ENCODE measurements at regions not wholly inside any gene's neighbourhood (a gene's known extent, or its start where the extent isn't known, plus 50 kb on each side); places are given as distances from the start of the nearest gene placed in this dataset.

DNA sequence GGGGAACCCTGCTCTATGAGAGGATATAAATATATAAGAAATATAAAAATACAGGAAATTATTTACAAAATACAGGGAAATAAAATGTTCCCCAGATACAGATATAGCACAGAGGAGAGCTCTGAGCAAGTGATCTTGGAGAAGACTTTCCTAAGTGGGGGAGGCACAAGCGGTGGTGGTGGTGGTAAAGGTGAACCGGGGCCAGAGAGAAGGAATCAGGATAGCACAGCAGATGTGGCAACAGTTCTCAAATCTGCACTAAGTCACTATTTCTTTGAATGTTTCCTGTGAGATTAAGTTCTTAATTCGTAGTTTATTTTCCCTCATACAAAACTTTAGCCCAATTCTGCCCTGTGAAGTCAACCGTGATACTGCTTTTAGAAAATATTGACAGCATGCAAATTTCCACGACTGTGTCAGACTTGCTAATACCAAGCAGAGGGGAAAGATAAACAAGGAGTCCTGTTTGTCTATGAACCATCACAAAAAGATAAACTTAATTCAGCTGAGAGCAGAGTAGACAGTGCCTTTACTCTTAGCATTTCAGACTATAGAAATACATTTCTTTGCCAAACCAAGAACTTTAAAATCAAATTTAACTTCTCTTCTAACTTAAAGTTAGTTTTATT is 237.5 kb upstream of the POGK start:
- H3K4me3 ChIP-seq (ENCODE audit: extremely low read depth in 1 of 4, insufficient read depth in 2 of 4, low read depth in 3 of 4, low read length in 4 of 4) = no peak overlapping the region
- no peak overlapping the region for H2AK5ac ChIP-seq (ENCODE audit: low read depth, low read length)
- H2BK20ac ChIP-seq (ENCODE audit: low read length) = no peak overlapping the region
- no peak overlapping the region for H3K4ac ChIP-seq (replicated peaks; ENCODE audit: insufficient read length, low read depth, low read length)
- no peak overlapping the region for H2BK15ac ChIP-seq (ENCODE audit: low read length)
- H3K14ac ChIP-seq (ENCODE audit: insufficient read length) = no peak overlapping the region
- no peak overlapping the region for H4K5ac ChIP-seq (ENCODE audit: insufficient read length, low read depth, low read length)
- no peak overlapping the region for H3K18ac ChIP-seq (ENCODE audit: extremely low read depth, low read length)
- no peak overlapping the region for H3K4me2 ChIP-seq (ENCODE audit: insufficient read depth in 1 of 2, low read depth in 2 of 2, low read length in 2 of 2)
- no peaks in the 10 kb centered on the region for H3K27me3 ChIP-seq (replicated peaks in 1 of 4; ENCODE audit: control insufficient read depth in 3 of 4, extremely low read depth in 1 of 4, insufficient read depth in 3 of 4, low read length in 3 of 4)
- no peak overlapping the region for H3K56ac ChIP-seq (replicated peaks; ENCODE audit: insufficient read length, low read depth, low read length)
- H3K4me1 ChIP-seq (replicated peaks in 1 of 4; ENCODE audit: control insufficient read depth in 3 of 4, insufficient read depth in 4 of 4, low read length in 3 of 4) = no peaks in the 10 kb centered on the region
- no peak overlapping the region for H2BK120ac ChIP-seq (replicated peaks; ENCODE audit: low read depth, low read length)
- H2BK5ac ChIP-seq (ENCODE audit: low read depth, low read length) = no peak overlapping the region
- H4K20me1 ChIP-seq (replicated peaks in 1 of 2; ENCODE audit: control insufficient read depth in 1 of 2, insufficient read depth in 2 of 2, low read length in 2 of 2) = no peaks in the 10 kb centered on the region
- H2AFZ ChIP-seq (ENCODE audit: low read length) = no peak overlapping the region
- H3K9me3 ChIP-seq (ENCODE audit: insufficient read depth in 2 of 2, low read depth in 1 of 2, low read length in 1 of 2) = no peaks in the 10 kb centered on the region
- H3K23ac ChIP-seq (ENCODE audit: insufficient read length) = no peak overlapping the region
- H3K36me3 ChIP-seq (ENCODE audit: control insufficient read depth in 2 of 4, insufficient read depth in 4 of 4, low read length in 3 of 4) = no peaks in the 10 kb centered on the region
- no peak for DNase-seq (ENCODE audit: low read depth in 1 of 2, low spot score in 2 of 2)
- no peaks in the 10 kb centered on the region for H3K79me1 ChIP-seq (ENCODE audit: low read depth, low read length)
- H3K79me2 ChIP-seq (ENCODE audit: control insufficient read depth in 1 of 2, insufficient read depth in 2 of 2, low read length in 2 of 2) = no peaks in the 10 kb centered on the region
- no peak overlapping the region for H3K27ac ChIP-seq (ENCODE audit: low read depth, low read length)
- no peaks in the 10 kb centered on the region for H3K23me2 ChIP-seq (ENCODE audit: low read depth, low read length)
- POLR2A ChIA-PET (ENCODE audit: partially characterized antibody) = no interaction called here
- CTCF ChIA-PET (ENCODE audit: partially characterized antibody) = interaction anchor here (0.6 kb wide), 1 partner anchor 783 kb away, joined by 4 read pairs; no protein-coding TSS in a partner anchor
- no peak overlapping the region for H3K9ac ChIP-seq (replicated peaks in 1 of 4; ENCODE audit: extremely low read depth in 1 of 4, low read depth in 3 of 4, low read length in 3 of 4)
- H2BK12ac ChIP-seq (ENCODE audit: low read depth, low read length) = no peak overlapping the region
- FAIRE-seq = no peak
- H4K91ac ChIP-seq (replicated peaks; ENCODE audit: insufficient read length, low read length) = no peak overlapping the region
- WGBS, 2 experiments (ENCODE audit: extremely low coverage in 1 of 2, insufficient coverage in 1 of 2, insufficient read length in 1 of 2, insufficient replicate concordance in 2 of 2, low coverage in 1 of 2, low lambda C conversion rate in 2 of 2, missing lambda C conversion rate in 1 of 2) = 94% methylated on average over 5 of the region's 5 CpGs; no CpG with 5 or more reads in 1 of the 2 experiments
- no peak overlapping the region for H4K8ac ChIP-seq (ENCODE audit: extremely low read depth, insufficient read depth, low read length)
- no peak for TF ChIP-seq EZH2 (IDR thresholded peaks at IDR 0.05; ENCODE audit: low read depth, low read length, severe bottlenecking)
- no peak for TF ChIP-seq JUND (IDR thresholded peaks at IDR 0.05; ENCODE audit: low read length)
- TF ChIP-seq, protein P1, sequence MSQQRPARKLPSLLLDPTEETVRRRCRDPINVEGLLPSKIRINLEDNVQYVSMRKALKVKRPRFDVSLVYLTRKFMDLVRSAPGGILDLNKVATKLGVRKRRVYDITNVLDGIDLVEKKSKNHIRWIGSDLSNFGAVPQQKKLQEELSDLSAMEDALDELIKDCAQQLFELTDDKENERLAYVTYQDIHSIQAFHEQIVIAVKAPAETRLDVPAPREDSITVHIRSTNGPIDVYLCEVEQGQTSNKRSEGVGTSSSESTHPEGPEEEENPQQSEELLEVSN (IDR thresholded peaks at IDR 0.05) = no peak
- TF ChIP-seq SP4 (IDR thresholded peaks at IDR 0.05; ENCODE audit: low read length) = no peak
- TF ChIP-seq TCF12 (IDR thresholded peaks at IDR 0.05; ENCODE audit: low read depth, low read length) = no peak
- TF ChIP-seq FOSL1 (IDR thresholded peaks at IDR 0.05; ENCODE audit: insufficient read depth, low read depth, low read length) = no peak
- TF ChIP-seq SUZ12 (IDR thresholded peaks at IDR 0.05; ENCODE audit: low read length) = no peak
- no peak for TF ChIP-seq SAP30 (IDR thresholded peaks at IDR 0.05; ENCODE audit: insufficient read depth, insufficient replicate concordance, low read length)
- no peak for TF ChIP-seq CBX5 (IDR thresholded peaks at IDR 0.05; ENCODE audit: low read depth, low read length)
- TF ChIP-seq, protein P2, sequence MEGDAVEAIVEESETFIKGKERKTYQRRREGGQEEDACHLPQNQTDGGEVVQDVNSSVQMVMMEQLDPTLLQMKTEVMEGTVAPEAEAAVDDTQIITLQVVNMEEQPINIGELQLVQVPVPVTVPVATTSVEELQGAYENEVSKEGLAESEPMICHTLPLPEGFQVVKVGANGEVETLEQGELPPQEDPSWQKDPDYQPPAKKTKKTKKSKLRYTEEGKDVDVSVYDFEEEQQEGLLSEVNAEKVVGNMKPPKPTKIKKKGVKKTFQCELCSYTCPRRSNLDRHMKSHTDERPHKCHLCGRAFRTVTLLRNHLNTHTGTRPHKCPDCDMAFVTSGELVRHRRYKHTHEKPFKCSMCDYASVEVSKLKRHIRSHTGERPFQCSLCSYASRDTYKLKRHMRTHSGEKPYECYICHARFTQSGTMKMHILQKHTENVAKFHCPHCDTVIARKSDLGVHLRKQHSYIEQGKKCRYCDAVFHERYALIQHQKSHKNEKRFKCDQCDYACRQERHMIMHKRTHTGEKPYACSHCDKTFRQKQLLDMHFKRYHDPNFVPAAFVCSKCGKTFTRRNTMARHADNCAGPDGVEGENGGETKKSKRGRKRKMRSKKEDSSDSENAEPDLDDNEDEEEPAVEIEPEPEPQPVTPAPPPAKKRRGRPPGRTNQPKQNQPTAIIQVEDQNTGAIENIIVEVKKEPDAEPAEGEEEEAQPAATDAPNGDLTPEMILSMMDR (IDR thresholded peaks at IDR 0.05; ENCODE audit: control extremely low read depth in 1 of 3, insufficient read depth in 1 of 3, low read depth in 1 of 3, low read length in 3 of 3) = no peak
- TF ChIP-seq MAFK (IDR thresholded peaks at IDR 0.05; ENCODE audit: low read depth, low read length) = no peak

Measured in H1 (cell line).